ENCODE measurements at regions not wholly inside any gene's neighbourhood (a gene's known extent, or its start where the extent isn't known, plus 50 kb on each side); places are given as distances from the start of the nearest gene placed in this dataset.

DNA sequence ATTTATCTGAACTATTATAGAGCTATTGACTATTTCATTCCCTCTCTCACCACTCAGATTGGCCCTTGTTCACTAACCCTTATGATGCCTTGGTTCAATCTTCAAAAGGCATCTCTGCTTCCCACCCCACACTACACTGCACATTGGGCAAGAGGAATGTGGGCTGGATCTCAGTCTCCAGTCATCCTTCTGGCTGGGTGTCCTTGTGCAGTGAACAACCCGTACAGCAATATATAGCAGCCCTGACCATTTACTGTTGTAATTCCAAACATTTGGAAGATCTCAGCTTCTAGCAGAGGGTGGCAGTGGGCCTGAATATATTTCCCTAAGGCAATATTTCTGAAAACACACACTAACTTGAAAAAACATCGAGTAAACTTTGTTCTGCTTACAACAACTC, 199.2 kb upstream of the GDNF start:
- no CpG with 5 or more reads among the region's 2 CpGs for WGBS (ENCODE audit: insufficient coverage)
- H3K4me3 ChIP-seq (ENCODE audit: low read length): no peak overlapping the region
- no peaks in the 10 kb centered on the region for H3K4me1 ChIP-seq (ENCODE audit: control insufficient read depth, insufficient read depth, low read length)
- no peak for DNase-seq
- no peak overlapping the region for H3K27ac ChIP-seq (ENCODE audit: low read length)
- no peaks in the 10 kb centered on the region for H3K36me3 ChIP-seq (ENCODE audit: control insufficient read depth, insufficient read depth, low read length)
- H3K27me3 ChIP-seq (ENCODE audit: control insufficient read depth, insufficient read depth, low read length): no peaks in the 10 kb centered on the region
- H3K9me3 ChIP-seq (replicated peaks; ENCODE audit: control insufficient read depth, low read depth, low read length): no peaks in the 10 kb centered on the region

DNA sequence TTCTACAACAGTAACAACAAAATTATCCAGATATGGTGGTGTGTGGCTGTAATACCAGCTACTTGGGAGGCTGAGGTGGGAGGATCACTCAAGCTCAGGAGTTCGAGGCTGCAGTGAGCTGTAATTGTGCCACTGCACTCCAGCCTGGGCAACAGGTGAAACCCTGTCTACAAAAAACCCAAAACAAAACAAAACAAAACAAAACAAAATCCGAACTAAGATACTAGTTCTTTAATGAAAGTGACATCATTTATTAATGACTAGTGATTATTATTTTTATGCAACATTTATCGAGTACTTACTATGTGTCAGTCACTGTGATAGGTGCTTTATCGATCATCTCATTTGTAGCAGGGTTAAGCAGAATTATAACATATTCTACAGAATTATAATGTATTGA, 196.9 kb upstream of the GDNF start:
- no peaks in the 10 kb centered on the region for H3K36me3 ChIP-seq (ENCODE audit: control insufficient read depth, insufficient read depth, low read length)
- no peaks in the 10 kb centered on the region for H3K4me1 ChIP-seq (ENCODE audit: control insufficient read depth, insufficient read depth, low read length)
- no peak overlapping the region for H3K4me3 ChIP-seq (ENCODE audit: low read length)
- no peaks in the 10 kb centered on the region for H3K9me3 ChIP-seq (replicated peaks; ENCODE audit: control insufficient read depth, low read depth, low read length)
- DNase-seq: no peak
- WGBS (ENCODE audit: insufficient coverage): no CpG with 5 or more reads among the region's 4 CpGs
- no peak overlapping the region for H3K27ac ChIP-seq (ENCODE audit: low read length)
- no peaks in the 10 kb centered on the region for H3K27me3 ChIP-seq (ENCODE audit: control insufficient read depth, insufficient read depth, low read length)

DNA sequence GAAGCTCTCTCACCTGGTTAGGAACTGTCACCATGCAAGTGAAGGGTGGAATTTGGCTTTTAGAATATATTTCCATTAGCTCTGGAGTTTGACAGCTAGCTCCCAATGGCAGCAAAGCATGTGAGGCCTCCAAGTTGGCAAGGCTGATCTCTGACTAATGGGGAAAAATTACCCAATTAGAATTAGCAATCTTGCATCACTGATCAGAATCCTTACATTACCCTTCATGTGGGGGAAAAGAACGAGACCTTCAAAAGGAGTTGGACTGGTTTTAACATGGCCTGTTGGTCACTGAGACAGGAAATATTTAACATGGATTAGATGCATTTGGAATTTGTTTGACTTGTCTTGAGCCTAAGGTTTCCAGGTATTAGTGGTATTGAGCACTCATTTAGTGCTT, 192.3 kb upstream of the GDNF start:
- DNase-seq: no peak
- no peak overlapping the region for H3K27ac ChIP-seq (ENCODE audit: low read length)
- H3K4me3 ChIP-seq (ENCODE audit: low read length): no peak overlapping the region
- no CpG with 5 or more reads among the region's 1 CpG for WGBS (ENCODE audit: insufficient coverage)
- H3K36me3 ChIP-seq (ENCODE audit: control insufficient read depth, insufficient read depth, low read length): no peaks in the 10 kb centered on the region
- no peaks in the 10 kb centered on the region for H3K9me3 ChIP-seq (replicated peaks; ENCODE audit: control insufficient read depth, low read depth, low read length)
- H3K4me1 ChIP-seq (ENCODE audit: control insufficient read depth, insufficient read depth, low read length): no peaks in the 10 kb centered on the region
- no peaks in the 10 kb centered on the region for H3K27me3 ChIP-seq (ENCODE audit: control insufficient read depth, insufficient read depth, low read length)

DNA sequence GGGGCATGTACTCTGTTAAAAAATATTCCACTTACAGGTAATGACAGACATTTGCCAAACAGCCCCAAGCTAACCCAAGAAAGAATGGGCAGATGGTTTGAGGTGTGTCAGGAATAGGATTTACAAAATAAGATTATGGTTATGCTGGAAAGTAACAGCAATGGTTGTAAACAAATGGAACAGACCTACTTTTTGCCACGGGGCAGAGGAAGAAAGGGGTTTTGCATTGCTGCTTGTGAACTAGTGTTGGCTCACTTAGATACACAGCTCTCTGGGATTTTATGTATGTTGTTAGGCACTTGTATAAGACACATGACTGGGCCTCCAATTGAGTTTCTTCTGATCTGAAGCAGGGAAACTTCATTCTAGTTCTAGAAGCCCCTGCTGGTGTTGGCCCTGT, 191.5 kb upstream of the GDNF start:
- no peak for DNase-seq
- Histone ChIP-seq H3K9me3 (replicated peaks; ENCODE audit: control insufficient read depth, low read depth, low read length) (no peaks in the 10 kb centered on the region), H3K36me3 (ENCODE audit: control insufficient read depth, insufficient read depth, low read length) (no peaks in the 10 kb centered on the region), H3K4me3 (ENCODE audit: low read length) (no peak overlapping the region), H3K4me1 (ENCODE audit: control insufficient read depth, insufficient read depth, low read length) (no peaks in the 10 kb centered on the region), H3K27ac (ENCODE audit: low read length) (no peak overlapping the region), H3K27me3 (ENCODE audit: control insufficient read depth, insufficient read depth, low read length) (no peaks in the 10 kb centered on the region)
- WGBS (ENCODE audit: insufficient coverage): 89% methylated on average over 1 of the region's 1 CpG

DNA sequence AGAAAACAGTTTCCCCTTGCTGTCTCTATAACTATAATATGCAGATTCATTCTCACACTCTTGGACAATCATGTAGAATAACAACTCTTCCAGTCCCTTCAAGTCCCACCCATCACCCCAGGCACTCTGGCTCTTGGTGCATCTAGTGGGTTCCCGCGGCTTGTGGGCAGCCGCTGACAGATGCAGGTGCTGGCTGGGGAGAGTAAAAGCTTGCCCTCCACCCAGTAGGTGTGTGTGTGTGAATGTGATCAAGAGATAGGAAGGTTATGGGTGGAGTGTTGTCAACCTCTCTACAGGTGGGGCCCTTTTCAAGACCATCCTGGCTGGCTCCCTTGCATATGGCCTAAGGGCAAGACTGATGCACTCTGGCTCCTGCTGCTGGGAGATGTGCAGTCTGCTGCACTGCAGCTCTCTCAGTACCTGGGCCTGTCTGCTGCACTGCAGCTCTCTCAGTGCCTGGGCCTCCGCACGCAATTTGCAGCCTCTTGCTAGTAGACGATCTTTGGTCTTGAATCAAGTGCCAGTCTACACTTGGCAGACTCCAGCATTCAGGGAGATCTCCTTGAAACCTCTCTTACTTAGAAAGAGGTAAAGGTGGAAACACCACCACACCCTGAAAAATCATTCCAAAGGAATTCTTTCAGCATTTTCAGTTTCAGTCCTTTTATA, 189.7 kb upstream of the GDNF start:
- Histone ChIP-seq H3K27ac (ENCODE audit: low read length) (no peak overlapping the region), H3K4me1 (ENCODE audit: control insufficient read depth, insufficient read depth, low read length) (no peaks in the 10 kb centered on the region), H3K9me3 (replicated peaks; ENCODE audit: control insufficient read depth, low read depth, low read length) (no peaks in the 10 kb centered on the region), H3K27me3 (ENCODE audit: control insufficient read depth, insufficient read depth, low read length) (no peaks in the 10 kb centered on the region), H3K4me3 (ENCODE audit: low read length) (no peak overlapping the region), H3K36me3 (ENCODE audit: control insufficient read depth, insufficient read depth, low read length) (no peaks in the 10 kb centered on the region)
- DNase-seq: no peak
- 100% methylated on average over 2 of the region's 6 CpGs for WGBS (ENCODE audit: insufficient coverage)

DNA sequence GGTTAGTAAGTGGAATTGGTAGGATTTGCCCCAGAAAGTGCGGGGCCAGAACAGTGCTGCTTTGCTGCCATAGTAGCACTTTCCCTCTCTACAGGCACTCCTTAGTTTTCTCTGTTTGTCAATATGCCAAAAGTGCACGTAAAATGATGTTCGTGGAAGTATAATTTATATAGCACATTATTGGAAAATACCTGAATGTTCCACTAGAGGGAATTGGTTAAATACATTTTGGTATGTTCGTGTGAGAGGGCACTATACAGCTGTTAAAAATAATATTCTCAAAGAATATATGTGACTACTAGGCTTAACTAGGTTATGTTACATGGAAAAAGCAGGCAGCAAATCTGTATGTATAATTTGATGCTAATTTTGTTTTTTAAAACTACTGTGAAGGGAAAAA, 184.0 kb upstream of the GDNF start:
- WGBS (ENCODE audit: insufficient coverage): no CpG with 5 or more reads among the region's 4 CpGs
- H3K36me3 ChIP-seq (ENCODE audit: control insufficient read depth, insufficient read depth, low read length): no peaks in the 10 kb centered on the region
- H3K27ac ChIP-seq (ENCODE audit: low read length): no peak overlapping the region
- no peak overlapping the region for H3K4me3 ChIP-seq (ENCODE audit: low read length)
- H3K9me3 ChIP-seq (replicated peaks; ENCODE audit: control insufficient read depth, low read depth, low read length): no peaks in the 10 kb centered on the region
- DNase-seq: no peak
- H3K4me1 ChIP-seq (ENCODE audit: control insufficient read depth, insufficient read depth, low read length): no peaks in the 10 kb centered on the region
- no peaks in the 10 kb centered on the region for H3K27me3 ChIP-seq (ENCODE audit: control insufficient read depth, insufficient read depth, low read length)

DNA sequence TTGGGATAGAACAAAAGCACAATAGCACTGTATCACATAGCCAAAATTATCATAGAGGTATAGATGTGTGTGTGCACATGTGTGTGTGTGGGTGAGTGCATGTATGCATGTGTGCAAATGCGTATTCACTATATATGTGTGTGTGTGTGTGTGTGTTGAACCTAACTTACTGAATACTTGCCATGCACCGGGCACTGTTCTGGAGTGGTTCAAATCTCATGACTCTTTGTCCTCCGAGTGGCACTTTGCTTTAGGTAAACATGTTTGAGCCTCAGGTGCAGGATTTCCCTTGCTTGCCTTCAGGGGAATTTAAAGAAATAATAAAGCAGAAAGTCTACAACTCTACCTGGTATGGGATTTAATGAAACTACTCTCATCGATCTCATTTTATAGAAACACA, 183.5 kb upstream of the GDNF start:
- Histone ChIP-seq H3K27me3 (ENCODE audit: control insufficient read depth, insufficient read depth, low read length) (no peaks in the 10 kb centered on the region), H3K27ac (ENCODE audit: low read length) (no peak overlapping the region), H3K36me3 (ENCODE audit: control insufficient read depth, insufficient read depth, low read length) (no peaks in the 10 kb centered on the region), H3K4me1 (ENCODE audit: control insufficient read depth, insufficient read depth, low read length) (no peaks in the 10 kb centered on the region), H3K9me3 (replicated peaks; ENCODE audit: control insufficient read depth, low read depth, low read length) (no peaks in the 10 kb centered on the region), H3K4me3 (ENCODE audit: low read length) (no peak overlapping the region)
- WGBS (ENCODE audit: insufficient coverage): 83% methylated on average over 2 of the region's 4 CpGs
- DNase-seq: no peak

DNA sequence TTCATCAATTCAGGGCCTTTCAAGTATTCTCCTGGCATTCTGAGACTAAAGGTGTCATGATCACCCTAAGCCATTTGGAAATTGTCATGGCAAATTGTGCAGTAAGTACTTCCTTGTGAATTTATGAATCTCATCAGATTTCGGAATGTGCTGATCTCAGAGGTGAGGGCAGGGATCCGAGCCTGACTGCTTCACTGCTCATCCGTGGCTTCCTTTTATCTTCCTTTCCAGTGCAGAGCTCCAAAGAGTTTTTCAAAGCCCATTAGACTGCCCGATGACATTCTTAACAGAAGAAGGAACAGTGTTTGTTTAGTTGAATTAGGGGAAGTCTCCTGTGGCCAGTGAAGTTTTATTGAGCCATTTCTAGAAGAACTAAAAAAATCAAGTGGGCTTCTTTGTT, 182.8 kb upstream of the GDNF start:
- no peaks in the 10 kb centered on the region for H3K36me3 ChIP-seq (ENCODE audit: control insufficient read depth, insufficient read depth, low read length)
- H3K9me3 ChIP-seq (replicated peaks; ENCODE audit: control insufficient read depth, low read depth, low read length): no peaks in the 10 kb centered on the region
- WGBS (ENCODE audit: insufficient coverage): 73% methylated on average over 2 of the region's 4 CpGs
- no peaks in the 10 kb centered on the region for H3K4me1 ChIP-seq (ENCODE audit: control insufficient read depth, insufficient read depth, low read length)
- H3K4me3 ChIP-seq (ENCODE audit: low read length): no peak overlapping the region
- H3K27ac ChIP-seq (ENCODE audit: low read length): no peak overlapping the region
- H3K27me3 ChIP-seq (ENCODE audit: control insufficient read depth, insufficient read depth, low read length): no peaks in the 10 kb centered on the region
- DNase-seq: no peak

DNA sequence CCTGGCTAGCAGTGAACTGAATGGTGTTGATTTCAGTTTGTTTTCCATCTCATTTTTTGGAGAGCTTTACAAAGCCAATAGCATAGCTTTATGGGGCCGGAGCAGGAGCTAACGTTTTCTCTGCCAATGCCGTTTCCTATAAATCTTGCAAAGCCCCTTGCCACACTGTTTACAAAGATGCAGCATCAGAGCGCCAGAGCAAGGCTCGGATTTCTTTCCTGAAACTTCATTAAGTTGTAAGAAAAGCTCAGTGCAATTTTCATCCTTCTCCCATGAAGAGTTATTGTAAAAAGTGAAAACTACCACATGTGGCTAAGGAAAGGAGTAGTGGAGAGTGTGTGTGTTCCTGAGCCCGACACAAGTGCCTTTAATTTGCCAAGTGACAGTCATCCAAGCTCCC, 178.2 kb upstream of the GDNF start:
- Histone ChIP-seq H3K9me3 (replicated peaks; ENCODE audit: control insufficient read depth, low read depth, low read length) (no peaks in the 10 kb centered on the region), H3K27me3 (ENCODE audit: control insufficient read depth, insufficient read depth, low read length) (peaks cover 3% of the 10 kb centered on the region), H3K27ac (ENCODE audit: low read length) (no peak overlapping the region), H3K4me3 (ENCODE audit: low read length) (no peak overlapping the region), H3K4me1 (ENCODE audit: control insufficient read depth, insufficient read depth, low read length) (peaks cover 4% of the 10 kb centered on the region), H3K36me3 (ENCODE audit: control insufficient read depth, insufficient read depth, low read length) (no peaks in the 10 kb centered on the region)
- 10% methylated on average over 3 of the region's 6 CpGs for WGBS (ENCODE audit: insufficient coverage)
- DNase-seq: no peak

DNA sequence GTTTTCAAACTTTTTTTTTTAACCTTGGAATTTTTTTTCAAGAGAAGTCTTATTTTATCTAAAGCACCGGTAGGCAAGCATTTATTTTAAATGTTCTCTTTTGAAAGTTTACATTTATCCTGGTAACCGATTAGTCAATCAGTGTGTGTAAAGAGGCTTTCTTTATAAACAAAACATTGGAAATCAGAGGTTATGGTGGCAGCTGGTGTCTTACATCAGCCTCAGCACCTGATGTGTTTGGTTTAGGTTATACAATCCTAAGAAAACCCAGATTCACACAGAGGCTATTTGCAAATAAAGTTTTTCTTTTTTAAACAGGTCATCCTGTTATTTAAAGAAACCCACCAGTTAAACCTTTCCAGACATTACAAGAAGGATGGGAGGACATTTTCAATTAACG, 173.3 kb upstream of the GDNF start:
- no CpG with 5 or more reads among the region's 3 CpGs for WGBS (ENCODE audit: insufficient coverage)
- DNase-seq: no peak
- Histone ChIP-seq H3K4me3 (ENCODE audit: low read length) (no peak overlapping the region), H3K9me3 (replicated peaks; ENCODE audit: control insufficient read depth, low read depth, low read length) (no peaks in the 10 kb centered on the region), H3K4me1 (ENCODE audit: control insufficient read depth, insufficient read depth, low read length) (peaks cover 4% of the 10 kb centered on the region), H3K27me3 (ENCODE audit: control insufficient read depth, insufficient read depth, low read length) (peaks cover 3% of the 10 kb centered on the region), H3K27ac (ENCODE audit: low read length) (no peak overlapping the region), H3K36me3 (ENCODE audit: control insufficient read depth, insufficient read depth, low read length) (no peaks in the 10 kb centered on the region)

DNA sequence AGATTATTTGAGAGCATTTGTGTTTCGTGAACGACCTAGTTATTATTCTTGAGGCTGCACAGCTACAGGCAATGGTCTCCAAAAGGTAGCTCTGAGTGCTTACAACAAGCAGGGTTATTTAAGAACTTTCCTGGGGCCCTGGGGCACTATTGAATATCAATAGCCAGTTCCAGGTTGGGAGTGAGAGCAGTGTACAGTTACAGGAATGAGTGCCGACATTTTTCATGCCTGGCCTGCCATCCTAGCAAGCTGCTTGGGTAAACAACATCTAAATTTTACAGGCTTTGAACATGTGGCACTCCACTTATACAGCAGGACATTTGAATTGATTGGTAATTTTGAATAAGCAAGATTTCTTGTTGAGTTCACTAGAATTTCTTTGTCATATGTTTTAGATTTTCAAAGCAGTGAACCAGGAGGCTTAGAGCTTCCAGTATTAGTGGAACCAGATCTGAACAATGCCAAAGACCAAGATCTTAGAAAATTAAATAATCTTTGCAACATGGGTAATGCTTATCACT, 171.9 kb upstream of the GDNF start:
- Histone ChIP-seq H3K36me3 (ENCODE audit: control insufficient read depth, insufficient read depth, low read length) (no peaks in the 10 kb centered on the region), H3K4me3 (ENCODE audit: low read length) (no peak overlapping the region), H3K4me1 (ENCODE audit: control insufficient read depth, insufficient read depth, low read length) (peaks cover 4% of the 10 kb centered on the region), H3K27me3 (ENCODE audit: control insufficient read depth, insufficient read depth, low read length) (peaks cover 3% of the 10 kb centered on the region), H3K27ac (ENCODE audit: low read length) (no peak overlapping the region), H3K9me3 (replicated peaks; ENCODE audit: control insufficient read depth, low read depth, low read length) (no peaks in the 10 kb centered on the region)
- peak; percentile 12 for DNase-seq
- 14% methylated on average over 3 of the region's 3 CpGs for WGBS (ENCODE audit: insufficient coverage)

Measured in muscle of leg (tissue), 3 donors.